Spinal cord (tissue), 9 donors: ENCODE measurements at regions not wholly inside any gene's neighbourhood (a gene's known extent, or its start where the extent isn't known, plus 50 kb on each side); places are given as distances from the start of the nearest gene placed in this dataset.

Experiments
- DNase-seq, 6 donors: peaks; one replicate each; pipeline versions ENCODE4 v3.0.0 to v3.0.0-alpha.2; 2013 to 2015; ENCODE audit warnings: low spot score in 6 of 6, low read depth in 4 of 6
- H3K27ac ChIP-seq: one replicate; pipeline ENCODE4 v1.5.1; 2013; ENCODE audit warnings: low read depth, low read length, control low read depth
- H3K27me3 ChIP-seq: one replicate; pipeline ENCODE4 v1.6.1; 2013; ENCODE audit warnings: low read length; ENCODE audit not compliant: control insufficient read depth, insufficient read depth
- H3K36me3 ChIP-seq: one replicate; pipeline ENCODE4 v1.6.1; 2013; ENCODE audit warnings: low read length; ENCODE audit not compliant: control insufficient read depth, insufficient read depth
- H3K4me1 ChIP-seq: one replicate; pipeline ENCODE4 v1.6.1; 2013; ENCODE audit warnings: low read length; ENCODE audit not compliant: control insufficient read depth, insufficient read depth
- H3K4me3 ChIP-seq: one replicate; pipeline ENCODE4 v1.5.1; 2013; ENCODE audit warnings: low read depth, low read length, control low read depth
- H3K9me3 ChIP-seq: one replicate; pipeline ENCODE4 v1.6.1; 2013; ENCODE audit warnings: low read length; ENCODE audit not compliant: control insufficient read depth, insufficient read depth
- WGBS: methylation state at CpG from one replicate; pipeline ENCODE4 v1.1.5; 2013; ENCODE audit warnings: missing lambda C conversion rate; ENCODE audit not compliant: insufficient coverage; 5-methylcytosine and 5-hydroxymethylcytosine counted together
- donor health status: healthy.

DNA sequence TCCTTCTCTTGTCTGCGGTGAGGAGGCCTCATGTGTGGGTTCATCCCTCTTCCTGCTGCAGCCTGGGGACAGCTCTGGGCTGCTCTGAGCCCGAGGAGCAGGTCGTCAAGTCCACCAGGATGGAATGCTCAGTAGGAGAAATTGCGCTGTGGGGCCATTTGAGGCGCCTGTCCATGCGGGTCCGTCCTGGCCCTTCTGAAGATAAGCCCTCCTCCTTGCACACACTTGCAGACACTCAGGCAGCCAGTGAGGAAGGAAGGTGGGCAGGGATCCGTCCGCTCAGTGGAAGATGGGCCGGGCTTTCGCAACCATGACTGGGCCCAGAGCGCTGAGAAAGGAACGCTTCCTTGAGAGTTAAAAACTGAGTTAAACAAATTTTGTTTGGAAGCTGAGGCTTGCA is 356.8 kb downstream of the GLRX3 start:
- WGBS, result 96% methylated on average over 9 of the region's 13 CpGs
- H3K4me1 ChIP-seq, result peaks cover 21% of the 10 kb centered on the region
- no peaks in the 10 kb centered on the region for H3K36me3 ChIP-seq

GRCh38 chr10:130493446-130494145 is 357.4 kb downstream of the GLRX3 start:
- peak in 1 of 6 donors; percentile 35 for DNase-seq

More for the DNA sequence above, 356.8 kb downstream of the GLRX3 start:
- H3K4me3 ChIP-seq, result no peak overlapping the region
- no peak overlapping the region for H3K27ac ChIP-seq
- no peak for DNase-seq
- no peaks in the 10 kb centered on the region for H3K27me3 ChIP-seq
- H3K9me3 ChIP-seq, result no peaks in the 10 kb centered on the region

GRCh38 chr10:130495116-130495862 is 359.1 kb downstream of the GLRX3 start:
- no peak for DNase-seq
- no peak overlapping the region for H3K4me3 ChIP-seq
- no peaks in the 10 kb centered on the region for H3K36me3 ChIP-seq
- H3K4me1 ChIP-seq, result peaks cover 17% of the 10 kb centered on the region
- no peak overlapping the region for H3K27ac ChIP-seq
- no peaks in the 10 kb centered on the region for H3K27me3 ChIP-seq
- no peaks in the 10 kb centered on the region for H3K9me3 ChIP-seq
- 88% methylated on average over 8 of the region's 10 CpGs for WGBS

More at GRCh38 chr10:130493446-130494145, 357.4 kb downstream of the GLRX3 start:
- no peaks in the 10 kb centered on the region for H3K9me3 ChIP-seq
- H3K36me3 ChIP-seq, result no peaks in the 10 kb centered on the region
- no peak overlapping the region for H3K27ac ChIP-seq
- H3K4me3 ChIP-seq, result no peak overlapping the region
- H3K27me3 ChIP-seq, result no peaks in the 10 kb centered on the region
- WGBS, result 60% methylated on average over 18 of the region's 25 CpGs
- H3K4me1 ChIP-seq, result peaks cover 21% of the 10 kb centered on the region

DNA sequence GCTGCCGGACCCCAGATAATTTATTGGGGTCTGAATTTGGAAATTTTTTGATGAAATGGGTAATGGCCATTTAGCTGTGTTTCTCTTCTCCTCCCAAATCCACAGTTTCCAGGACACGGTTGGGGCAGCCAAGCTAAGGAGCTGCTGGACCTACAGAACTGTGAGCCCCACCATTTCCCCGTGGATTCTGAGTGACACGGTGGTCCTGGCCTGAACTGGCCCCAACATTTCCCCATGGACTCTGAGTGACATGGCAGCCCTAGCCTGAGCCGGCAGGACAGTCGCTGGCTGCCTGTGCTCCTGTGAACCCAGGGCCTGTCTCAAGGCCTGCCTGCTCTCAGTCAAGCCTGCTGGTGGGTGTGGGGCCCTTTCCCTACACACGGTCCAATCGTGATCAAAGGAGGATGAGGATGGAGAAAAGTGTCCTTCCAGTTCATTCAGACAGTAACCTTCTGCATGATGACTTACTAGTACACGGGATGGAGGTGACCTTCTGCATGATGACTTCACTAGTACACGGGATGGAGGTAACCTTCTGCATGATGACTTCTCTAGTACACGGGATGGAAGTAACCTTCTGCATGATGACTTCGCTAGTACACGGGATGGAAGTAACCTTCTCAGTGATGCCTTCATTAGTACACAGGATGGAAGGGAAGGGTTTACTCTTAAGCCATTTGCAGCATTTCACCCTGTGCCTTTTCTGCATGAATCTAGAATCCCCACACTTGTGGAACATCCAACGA is 359.9 kb downstream of the GLRX3 start:
- no peaks in the 10 kb centered on the region for H3K27me3 ChIP-seq
- peaks cover 12% of the 10 kb centered on the region for H3K4me1 ChIP-seq
- WGBS, result 87% methylated on average over 11 of the region's 14 CpGs
- H3K9me3 ChIP-seq, result no peaks in the 10 kb centered on the region
- no peak overlapping the region for H3K4me3 ChIP-seq
- no peak for DNase-seq
- H3K36me3 ChIP-seq, result no peaks in the 10 kb centered on the region
- H3K27ac ChIP-seq, result no peak overlapping the region

DNA sequence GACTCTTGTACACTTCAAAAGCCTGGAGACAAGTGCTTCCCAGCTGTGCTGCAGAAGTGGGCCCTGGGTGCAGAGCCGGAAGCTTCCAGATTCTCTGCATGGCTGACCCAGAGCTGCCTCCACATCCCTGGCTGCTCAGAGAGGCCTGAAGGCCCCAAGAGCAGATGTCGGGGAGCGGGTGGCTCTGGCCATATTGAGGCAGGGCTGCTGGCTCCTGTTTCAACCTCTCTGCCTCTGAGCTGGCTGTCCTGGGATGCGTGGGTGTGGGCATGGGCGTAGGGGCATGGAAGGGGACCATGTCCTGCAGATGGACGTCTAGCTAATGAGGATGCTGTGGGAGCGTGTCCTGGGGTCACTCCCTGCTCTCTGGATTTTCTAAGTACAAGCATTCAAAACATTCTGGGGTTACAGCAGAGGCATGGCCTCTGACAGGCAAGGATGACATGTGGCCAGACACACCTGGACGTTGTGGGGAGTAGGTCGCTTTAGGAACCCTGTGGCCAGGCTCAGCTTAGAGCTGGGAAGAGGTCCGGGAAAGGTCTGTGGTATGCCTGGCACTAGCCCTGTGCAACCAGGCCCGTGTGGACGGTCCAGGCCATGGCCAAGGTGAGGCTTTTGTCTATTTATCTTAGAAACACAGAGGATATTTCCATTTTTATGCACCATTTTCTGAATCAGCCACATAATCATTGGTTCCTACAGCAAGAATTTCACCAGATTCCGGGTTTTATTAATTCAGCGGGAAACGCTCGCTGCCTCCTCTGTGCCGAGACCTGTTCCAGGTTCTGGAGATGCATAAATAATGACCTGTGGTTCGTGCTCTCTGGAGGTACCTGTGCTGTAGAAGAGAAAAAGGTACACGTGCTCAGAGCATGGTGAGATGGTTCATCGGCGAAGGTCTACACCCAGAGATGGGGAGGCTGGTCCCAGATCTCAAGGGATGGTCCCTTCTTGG is 361.1 kb downstream of the GLRX3 start:
- no peaks in the 10 kb centered on the region for H3K9me3 ChIP-seq
- H3K4me3 ChIP-seq, result no peak overlapping the region
- WGBS, result 88% methylated on average over 18 of the region's 21 CpGs
- H3K27ac ChIP-seq, result no peak overlapping the region
- no peaks in the 10 kb centered on the region for H3K36me3 ChIP-seq
- H3K4me1 ChIP-seq, result peaks cover 4% of the 10 kb centered on the region
- DNase-seq, result no peak
- no peaks in the 10 kb centered on the region for H3K27me3 ChIP-seq

GRCh38 chr10:130498042-130498441 is 361.9 kb downstream of the GLRX3 start:
- Histone ChIP-seq H3K4me3 (no peak overlapping the region), H3K4me1 (peaks cover 4% of the 10 kb centered on the region), H3K36me3 (no peaks in the 10 kb centered on the region), H3K27ac (no peak overlapping the region), H3K9me3 (no peaks in the 10 kb centered on the region), H3K27me3 (no peaks in the 10 kb centered on the region)
- no peak for DNase-seq
- WGBS, result 76% methylated on average over 6 of the region's 7 CpGs

DNA sequence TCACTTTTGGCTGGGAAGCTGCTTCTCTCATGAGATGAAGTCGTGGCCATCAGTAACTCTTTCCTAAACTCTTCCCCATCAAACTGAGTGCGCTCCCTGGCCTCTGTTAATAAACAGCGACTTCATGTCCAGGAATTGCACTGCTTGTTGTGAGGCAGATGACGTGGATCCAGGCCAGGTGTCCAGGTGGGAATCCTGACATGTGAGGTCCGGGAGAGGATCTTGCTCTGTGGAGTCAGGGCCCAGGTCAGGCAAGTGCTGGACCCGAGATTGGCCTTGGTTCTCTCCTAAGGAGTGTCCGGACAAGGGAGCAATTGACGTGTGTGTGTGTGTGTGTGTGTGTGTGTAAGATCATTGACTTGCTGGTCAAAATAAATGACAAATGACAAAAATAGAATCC is 362.7 kb downstream of the GLRX3 start:
- H3K27ac ChIP-seq, result no peak overlapping the region
- no peak for DNase-seq
- no peaks in the 10 kb centered on the region for H3K27me3 ChIP-seq
- H3K4me1 ChIP-seq, result no peaks in the 10 kb centered on the region
- H3K36me3 ChIP-seq, result no peaks in the 10 kb centered on the region
- WGBS, result 90% methylated on average over 3 of the region's 8 CpGs
- H3K4me3 ChIP-seq, result no peak overlapping the region
- peaks cover 2% of the 10 kb centered on the region for H3K9me3 ChIP-seq

GRCh38 chr10:130499541-130499940 is 363.4 kb downstream of the GLRX3 start:
- Histone ChIP-seq H3K4me1 (no peaks in the 10 kb centered on the region), H3K9me3 (peaks cover 2% of the 10 kb centered on the region), H3K27ac (no peak overlapping the region), H3K4me3 (no peak overlapping the region), H3K27me3 (no peaks in the 10 kb centered on the region), H3K36me3 (no peaks in the 10 kb centered on the region)
- DNase-seq, result no peak
